ENCODE measurements at regions not wholly inside any gene's neighbourhood (a gene's known extent, or its start where the extent isn't known, plus 50 kb on each side); places are given as distances from the start of the nearest gene placed in this dataset.

- Histone ChIP-seq H3K4me3 (no peak overlapping the region), H3K9me3 (no peaks in the 10 kb centered on the region), H3K27me3 (no peaks in the 10 kb centered on the region), H3K36me3 (ENCODE audit: low read depth, missing control alignments) (no peaks in the 10 kb centered on the region), H3K27ac (no peak overlapping the region), H3K4me1 (no peaks in the 10 kb centered on the region)
- intact Hi-C loops (cut with DNase I; ENCODE audit: low total_unique reads): no loop called here
- TF ChIP-seq CTCF (IDR thresholded peaks at IDR 0.05) (no peak), POLR2A (IDR thresholded peaks at IDR 0.05) (no peak)
- 79% methylated on average over 1 of the region's 1 CpG for WGBS, 2 donors
- no peak for DNase-seq
These were observed 906.0 kb downstream of the GBE1 start for GRCh38 chr3:80855482-80855881.

GRCh38 chr3:80836395-80836794 lies 925.0 kb downstream of the GBE1 start:
- intact Hi-C loops (cut with DNase I; ENCODE audit: low total_unique reads): no loop called here
- Histone ChIP-seq H3K9me3 (no peaks in the 10 kb centered on the region), H3K27ac (no peak overlapping the region), H3K27me3 (no peaks in the 10 kb centered on the region), H3K36me3 (ENCODE audit: low read depth, missing control alignments) (no peaks in the 10 kb centered on the region), H3K4me1 (no peaks in the 10 kb centered on the region), H3K4me3 (no peak overlapping the region)
- TF ChIP-seq CTCF (IDR thresholded peaks at IDR 0.05) (no peak), POLR2A (IDR thresholded peaks at IDR 0.05) (no peak)
- no peak for DNase-seq
- WGBS, 2 donors: 85 to 86% methylated on average over 2 of the region's 2 CpGs

GRCh38 chr3:80807577-80807976 lies 953.9 kb downstream of the GBE1 start:
- Histone ChIP-seq H3K27me3 (no peaks in the 10 kb centered on the region), H3K36me3 (ENCODE audit: low read depth, missing control alignments) (no peaks in the 10 kb centered on the region), H3K4me3 (no peak overlapping the region), H3K4me1 (no peaks in the 10 kb centered on the region), H3K9me3 (no peaks in the 10 kb centered on the region), H3K27ac (no peak overlapping the region)
- intact Hi-C loops (cut with DNase I; ENCODE audit: low total_unique reads): no loop called here
- DNase-seq: no peak
- 64 to 69% methylated on average over 4 of the region's 4 CpGs for WGBS, 2 donors
- no peak for TF ChIP-seq CTCF (IDR thresholded peaks at IDR 0.05)
- TF ChIP-seq POLR2A (IDR thresholded peaks at IDR 0.05): no peak

- Histone ChIP-seq H3K4me3 (no peak overlapping the region), H3K4me1 (no peaks in the 10 kb centered on the region), H3K27ac (no peak overlapping the region), H3K9me3 (no peaks in the 10 kb centered on the region), H3K36me3 (ENCODE audit: low read depth, missing control alignments) (no peaks in the 10 kb centered on the region), H3K27me3 (no peaks in the 10 kb centered on the region)
- TF ChIP-seq POLR2A (IDR thresholded peaks at IDR 0.05): no peak
- no peak for TF ChIP-seq CTCF (IDR thresholded peaks at IDR 0.05)
- 65 to 85% methylated on average over 4 of the region's 4 CpGs for WGBS, 2 donors
- intact Hi-C loops (cut with DNase I; ENCODE audit: low total_unique reads): no loop called here
- DNase-seq: no peak
These were observed 954.8 kb downstream of the GBE1 start for GRCh38 chr3:80806673-80807072.

- no peaks in the 10 kb centered on the region for H3K27me3 ChIP-seq
- WGBS, 2 donors: 77 to 83% methylated on average over 2 of the region's 2 CpGs
- no peak for DNase-seq
- H3K27ac ChIP-seq: no peak overlapping the region
- TF ChIP-seq POLR2A (IDR thresholded peaks at IDR 0.05): no peak
- no peak for TF ChIP-seq CTCF (IDR thresholded peaks at IDR 0.05)
- H3K4me3 ChIP-seq: no peak overlapping the region
- intact Hi-C loops (cut with DNase I; ENCODE audit: low total_unique reads): no loop called here
- H3K4me1 ChIP-seq: no peaks in the 10 kb centered on the region
- no peaks in the 10 kb centered on the region for H3K9me3 ChIP-seq
- no peaks in the 10 kb centered on the region for H3K36me3 ChIP-seq (ENCODE audit: low read depth, missing control alignments)
These were observed 972.5 kb downstream of the GBE1 start for GRCh38 chr3:80788914-80789313.

All from testis (tissue), 2 donors.